ENCODE measurements at regions not wholly inside any gene's neighbourhood (a gene's known extent, or its start where the extent isn't known, plus 50 kb on each side); places are given as distances from the start of the nearest gene placed in this dataset.

GRCh38 chr3:127457546-127458145, 132.9 kb downstream of the TPRA1 start:
- DNase-seq, result no peak

DNA sequence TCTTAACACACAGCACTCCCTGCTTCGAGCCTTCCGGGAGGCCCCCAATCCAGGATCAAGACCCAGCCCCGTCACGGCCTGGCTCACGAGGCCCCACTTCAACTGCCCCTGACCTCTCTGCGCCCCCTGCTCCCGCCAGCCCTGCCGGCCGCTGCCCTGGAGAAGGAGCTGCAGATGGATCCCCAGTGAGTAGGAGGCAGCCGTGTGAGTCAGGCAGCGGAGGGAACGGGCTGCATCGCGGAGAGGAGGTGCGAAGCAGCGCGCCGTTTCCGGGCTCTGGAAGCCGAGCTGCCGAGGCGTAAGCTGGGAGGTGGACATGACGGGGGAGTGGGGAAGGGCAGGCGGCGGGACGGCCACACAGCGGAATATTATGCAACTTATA, 133.4 kb downstream of the TPRA1 start:
- no peak for DNase-seq

- no peak for DNase-seq
Measured at GRCh38 chr3:127456471-127457093, 134.0 kb downstream of the TPRA1 start.

DNA sequence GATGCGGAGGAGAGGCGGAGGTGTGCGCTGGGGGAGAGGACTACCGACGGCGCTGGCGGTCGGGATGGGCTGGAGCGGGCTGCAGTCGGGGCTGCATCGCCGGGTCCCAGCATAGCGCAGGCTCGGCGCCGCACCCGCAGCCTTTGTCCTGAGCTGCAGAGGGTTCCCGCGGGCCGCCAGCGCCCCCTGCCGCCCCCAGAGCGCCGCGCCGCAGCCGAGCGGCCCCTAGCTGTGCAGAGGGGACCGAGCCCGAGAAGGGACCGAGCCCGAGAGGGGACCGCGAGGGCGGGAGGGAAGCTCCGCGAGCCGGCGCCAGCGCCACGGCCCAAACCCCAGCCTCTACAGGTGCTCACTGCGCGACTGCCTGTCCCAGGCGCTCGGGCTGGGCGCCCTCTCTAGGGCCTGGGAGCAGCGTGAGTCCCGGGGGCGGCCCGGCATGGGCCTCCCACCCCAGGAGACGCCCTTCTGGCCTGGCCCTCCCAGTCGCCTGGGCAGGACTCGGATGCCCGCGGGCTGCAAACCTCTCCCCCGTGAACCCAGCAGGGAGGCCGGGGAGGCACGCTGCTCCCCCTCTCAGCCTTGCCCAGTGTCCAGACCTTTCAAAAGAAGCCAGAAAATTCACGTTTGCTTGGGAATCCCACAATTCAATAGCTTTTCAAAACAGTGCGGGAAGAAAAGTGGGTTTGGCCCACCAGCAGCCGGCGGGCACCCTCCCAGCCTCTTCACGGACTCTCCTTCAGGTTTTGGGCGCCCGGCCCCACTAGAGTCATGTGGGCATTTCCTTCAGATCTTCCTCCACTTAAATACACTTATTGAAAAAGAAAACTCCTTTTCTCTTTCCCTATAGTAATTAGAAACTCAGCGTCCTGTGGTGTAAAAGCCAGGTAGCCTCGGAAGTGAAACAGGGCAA, 134.7 kb downstream of the TPRA1 start:
- no peak for DNase-seq

DNA sequence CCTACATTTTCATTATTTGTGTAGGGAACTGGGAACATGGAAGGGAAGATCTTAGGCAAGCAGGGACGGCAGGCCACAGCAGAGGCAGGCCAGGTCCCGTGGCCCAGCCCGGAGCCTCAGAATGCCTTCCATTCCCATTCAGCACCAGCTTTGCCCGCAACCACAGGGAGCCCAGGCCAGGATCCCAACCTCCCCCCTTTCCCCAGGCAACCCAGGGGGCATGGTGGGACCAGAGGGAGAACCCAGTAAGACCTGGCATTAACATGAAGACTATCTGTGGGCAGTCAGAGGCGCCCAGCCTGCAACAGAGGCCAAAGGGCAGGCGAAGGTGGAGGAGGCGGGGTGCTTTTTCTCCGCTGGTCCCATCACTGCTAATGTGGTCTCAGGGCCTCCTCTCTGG, 135.6 kb downstream of the TPRA1 start:
- no peak for DNase-seq

- DNase-seq, result no peak
Measured at GRCh38 chr3:127454051-127454450, 136.5 kb downstream of the TPRA1 start.

DNA sequence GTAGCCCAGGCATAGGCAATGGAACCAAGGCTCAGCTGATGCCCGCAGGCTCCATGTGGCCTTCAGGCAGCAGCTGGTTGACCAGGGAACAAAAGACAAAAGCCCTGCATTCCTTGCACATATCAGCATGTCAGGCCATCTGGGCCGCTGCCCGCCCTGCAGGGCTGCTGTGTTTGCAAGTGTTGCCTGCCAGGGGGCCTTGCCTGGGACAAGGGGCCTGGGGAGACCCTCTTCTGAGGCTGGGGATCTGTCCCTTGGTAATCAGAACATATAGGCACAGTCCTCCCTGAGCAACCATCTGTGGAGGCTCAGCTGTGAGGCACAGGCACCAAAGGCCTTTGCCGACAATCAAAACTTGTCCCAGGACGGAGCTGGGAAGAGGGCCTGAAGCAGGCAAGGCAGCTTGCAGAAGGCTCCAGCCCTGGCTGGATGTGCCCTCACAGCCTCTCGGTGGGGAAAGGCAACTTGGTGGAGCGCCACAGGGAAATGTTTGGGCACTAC, 138.2 kb downstream of the TPRA1 start:
- DNase-seq, result no peak

DNA sequence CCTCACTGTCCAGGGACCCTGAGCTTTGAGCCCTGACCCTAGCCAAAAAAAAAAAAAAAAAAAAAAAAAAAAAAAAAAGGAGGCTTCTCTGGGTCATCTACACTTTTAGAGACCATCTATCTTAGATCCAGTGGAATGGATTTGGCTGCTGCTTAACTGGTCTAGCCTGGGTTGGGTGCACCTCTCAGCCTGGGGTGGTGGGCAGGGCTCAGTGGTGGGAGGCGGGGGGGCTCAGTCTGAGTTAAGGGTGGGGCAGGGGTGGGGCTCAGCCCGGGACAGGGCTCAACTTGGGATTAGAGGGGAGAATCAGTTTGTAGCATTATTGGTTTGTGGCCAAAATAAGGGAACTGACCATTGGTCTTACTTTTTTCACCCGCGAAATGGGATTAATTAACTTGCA, 139.2 kb downstream of the TPRA1 start:
- DNase-seq, result no peak

DNA sequence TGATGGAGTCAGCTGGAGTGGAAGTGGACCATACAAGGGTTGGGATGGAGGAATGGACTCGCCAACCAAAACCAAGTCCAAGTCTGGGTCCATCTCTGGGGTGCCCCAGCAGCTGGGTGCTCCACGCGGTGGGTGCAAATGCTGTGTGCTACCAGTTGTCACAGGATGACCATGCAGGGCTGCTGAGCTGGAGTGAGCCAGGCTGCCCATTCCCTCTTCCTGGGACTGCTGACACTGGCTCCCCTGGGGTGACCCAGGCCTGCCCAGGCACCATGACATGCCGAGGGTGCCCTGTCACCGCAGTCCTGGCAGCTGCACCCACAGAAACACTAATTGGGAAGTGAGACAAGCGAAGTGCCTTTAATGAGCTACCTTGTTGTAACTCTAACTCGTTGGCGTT, 140.2 kb downstream of the TPRA1 start:
- no peak for DNase-seq

DNA sequence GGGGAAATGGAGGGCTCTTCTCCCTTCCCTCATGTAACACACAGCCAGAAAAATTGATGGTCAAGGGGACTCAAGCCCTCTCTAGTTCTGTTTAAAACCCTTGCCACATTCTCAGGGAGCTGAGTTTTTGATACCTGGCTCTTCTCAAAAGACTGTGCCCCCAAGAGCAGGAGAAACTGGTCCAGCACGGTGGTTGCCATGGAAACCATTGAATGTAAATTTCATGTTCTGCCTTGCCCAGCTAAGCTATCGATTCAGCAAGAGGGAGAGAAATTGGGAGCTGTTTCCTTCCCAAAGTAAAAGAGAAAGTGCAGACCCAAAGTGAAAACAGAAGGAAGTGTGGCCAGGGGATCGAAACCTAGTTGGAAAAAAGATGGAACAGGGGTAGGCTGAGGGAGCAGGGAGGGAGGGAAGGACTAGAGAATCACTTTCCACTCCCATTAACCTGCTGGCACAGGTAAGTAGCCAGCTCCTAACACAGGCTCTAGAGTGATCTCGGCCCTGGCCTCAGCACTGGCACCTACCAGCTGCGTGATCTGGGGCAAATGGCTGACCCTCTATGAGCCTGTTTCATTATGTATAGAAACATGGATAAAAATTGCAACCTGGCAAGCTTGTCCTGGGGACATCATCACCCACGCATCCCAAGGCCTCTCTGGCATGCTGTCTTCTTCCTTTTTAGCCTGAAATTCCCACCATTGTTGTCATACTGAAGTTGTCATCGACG, 140.9 kb downstream of the TPRA1 start:
- DNase-seq, result no peak

GRCh38 chr3:127448671-127449070, 141.9 kb downstream of the TPRA1 start:
- no peak for DNase-seq

DNA sequence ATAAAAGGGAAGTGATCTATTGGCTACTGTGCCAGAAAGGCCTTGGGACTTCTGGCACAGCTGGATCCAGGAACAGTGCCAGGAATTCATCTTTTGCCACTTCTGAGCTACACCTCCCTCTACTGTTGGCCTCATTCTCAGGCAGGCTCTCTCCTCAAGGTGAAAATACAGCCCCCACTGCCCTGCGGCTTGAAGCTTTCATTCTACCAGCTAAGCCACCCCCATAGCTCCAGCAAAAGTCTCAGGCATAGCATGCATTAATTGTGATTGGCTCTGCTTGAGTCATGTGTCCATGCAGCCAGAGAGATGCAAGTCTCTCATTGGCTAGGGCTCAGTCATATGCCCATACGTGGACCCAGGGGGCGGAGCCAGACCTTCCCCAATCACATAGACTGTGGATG, 142.4 kb downstream of the TPRA1 start:
- no peak for DNase-seq

DNA sequence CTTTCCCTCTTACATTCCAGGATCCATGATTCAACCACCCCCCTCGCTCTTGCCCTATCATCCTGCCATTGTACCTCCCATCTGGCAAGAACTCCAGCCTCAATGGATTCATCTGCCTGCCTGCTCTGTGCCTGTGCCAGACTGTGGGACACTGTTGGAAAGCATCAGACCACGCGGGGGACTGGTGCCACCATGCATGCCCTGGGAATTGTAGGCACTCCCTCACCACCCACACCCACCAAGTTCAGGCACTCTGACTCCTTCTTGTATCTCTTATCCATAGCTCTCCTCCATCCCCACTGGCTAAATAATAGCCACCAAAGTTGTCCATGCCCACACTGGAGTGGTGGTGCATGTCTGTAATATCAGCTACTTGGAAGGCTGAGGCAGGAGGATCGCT, 143.8 kb downstream of the TPRA1 start:
- no peak for DNase-seq

DNA sequence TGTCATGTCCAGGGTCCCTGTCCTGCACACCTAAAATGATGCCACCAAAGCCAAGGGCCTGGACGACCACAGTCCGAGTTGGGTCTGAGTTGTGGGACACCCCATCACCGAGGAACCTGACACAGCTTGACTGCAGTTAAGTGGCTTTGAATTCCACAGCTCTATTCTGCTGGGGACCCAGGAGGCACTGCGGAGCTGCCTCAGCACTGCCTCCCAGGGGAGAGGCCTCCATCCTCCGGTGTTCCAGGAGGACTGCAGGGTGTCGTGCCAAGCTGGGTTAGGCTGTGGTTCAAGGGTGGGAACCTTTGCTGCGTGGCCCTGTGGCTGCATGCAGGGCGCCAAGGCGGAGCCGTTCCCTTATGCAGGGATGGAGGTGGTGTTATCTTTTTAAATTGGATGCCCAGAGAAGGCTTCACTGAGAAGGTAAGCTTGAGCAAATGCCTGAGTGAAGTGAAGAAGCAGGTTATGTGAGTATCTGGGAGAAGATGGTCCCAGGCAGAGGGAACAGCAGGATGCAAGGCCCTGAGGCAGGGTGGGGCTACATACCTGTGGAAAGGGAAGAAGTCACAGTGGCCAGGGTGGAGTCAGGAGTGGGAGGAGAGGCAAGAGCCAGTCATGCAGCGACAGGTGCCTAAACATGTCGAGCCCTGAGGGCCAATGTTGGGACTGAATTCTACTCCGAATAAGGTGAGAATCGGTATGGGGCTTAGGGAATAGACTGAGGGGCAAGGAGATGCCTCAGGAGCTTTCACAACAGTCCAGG, 144.8 kb downstream of the TPRA1 start:
- DNase-seq, result no peak

GRCh38 chr3:127444761-127445160, 145.8 kb downstream of the TPRA1 start:
- no peak for DNase-seq

DNA sequence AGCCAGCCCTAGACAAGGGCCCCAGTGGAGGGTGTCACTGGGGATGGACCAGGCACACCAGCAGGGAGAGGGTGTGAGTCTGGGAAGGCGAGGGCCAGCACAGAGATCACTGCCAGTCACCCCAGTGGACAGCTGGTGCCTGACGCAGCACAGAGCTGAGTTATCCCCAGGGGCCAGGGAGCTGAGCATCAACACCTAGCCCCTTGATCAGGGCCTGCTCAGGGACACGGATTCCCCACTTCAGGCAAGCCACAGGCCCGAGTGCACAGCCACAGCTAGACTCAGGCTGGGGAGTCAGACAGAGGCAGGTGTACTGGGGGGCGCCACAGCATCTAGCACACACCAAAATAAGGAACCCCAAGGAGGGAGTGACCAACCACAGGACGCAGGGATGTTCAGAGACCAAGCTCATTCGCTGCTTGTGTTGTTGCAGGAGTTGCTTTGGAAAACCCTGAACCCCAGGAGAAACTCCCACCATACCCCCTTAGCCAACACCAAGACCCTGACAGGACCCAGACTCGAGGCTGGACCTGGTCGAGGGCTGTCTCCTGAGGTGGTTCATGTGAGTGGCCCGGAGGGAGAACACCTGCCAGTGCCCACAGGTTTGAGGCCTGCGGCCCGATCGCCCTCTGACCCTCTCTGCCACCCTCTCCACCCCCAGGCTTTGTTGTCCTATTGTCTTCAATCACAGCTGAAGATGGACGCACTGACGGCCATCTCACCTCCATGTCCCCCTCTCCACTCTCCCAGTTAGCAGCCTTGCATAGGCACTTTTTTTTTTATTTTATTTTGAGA, 146.8 kb downstream of the TPRA1 start:
- DNase-seq, result no peak

DNA sequence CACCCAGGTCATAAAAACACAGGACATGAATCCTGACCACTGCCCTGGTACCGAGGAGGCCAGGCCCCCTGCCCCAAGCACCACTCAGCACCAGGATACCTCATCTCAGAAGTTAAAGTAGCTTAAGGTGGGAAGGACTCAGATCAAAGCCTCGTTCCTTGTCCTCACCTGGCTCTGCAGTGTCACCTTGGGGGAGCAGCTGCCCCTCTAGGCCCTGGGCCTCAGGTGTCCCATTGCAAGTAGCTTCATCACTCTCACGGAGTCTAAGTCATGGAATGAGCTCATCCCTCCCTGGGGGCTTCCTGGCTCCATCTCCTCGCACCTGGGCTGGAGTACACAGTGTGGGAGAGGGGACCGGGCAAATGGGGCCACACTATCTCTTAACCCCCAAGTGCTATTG, 148.0 kb downstream of the TPRA1 start:
- no peak for DNase-seq

DNA sequence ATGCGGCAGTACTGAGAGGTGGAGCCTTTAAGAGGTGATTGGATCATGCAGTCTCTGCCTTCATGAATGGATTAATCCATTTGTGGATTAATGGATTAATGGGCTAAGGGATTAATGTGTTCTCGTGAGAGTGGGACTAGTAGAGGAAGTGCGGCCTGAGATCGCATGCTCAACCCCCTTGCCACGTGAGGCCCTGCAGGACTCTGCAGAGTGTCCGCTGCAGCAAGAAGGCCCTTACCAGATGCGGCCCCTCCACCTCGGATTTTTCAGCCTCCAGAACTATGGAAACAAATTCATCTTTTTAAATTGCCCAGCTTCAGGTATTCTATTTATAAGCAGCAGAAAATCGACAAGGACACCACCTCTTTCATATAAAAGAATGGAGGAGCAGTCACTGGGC, 148.8 kb downstream of the TPRA1 start:
- no peak for DNase-seq

DNA sequence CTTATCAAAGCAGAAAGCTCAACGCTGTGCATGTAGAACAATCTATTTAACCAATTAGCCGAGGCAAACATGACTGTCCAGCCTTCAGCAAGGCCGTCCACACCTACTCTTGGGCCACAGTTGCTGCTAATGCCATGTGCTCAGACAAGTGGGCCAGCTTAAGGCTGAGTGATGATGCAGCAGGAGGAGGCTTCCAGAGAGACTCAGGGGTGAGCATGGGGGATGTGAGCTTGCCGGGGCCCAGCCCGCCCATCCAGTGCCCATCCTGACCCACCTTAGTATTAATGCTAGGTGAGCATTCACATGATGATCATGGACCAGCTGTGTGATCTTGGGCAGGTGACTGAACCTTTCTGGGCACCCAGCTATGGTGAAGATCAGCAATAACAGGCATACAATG, 150.1 kb downstream of the TPRA1 start:
- no peak for DNase-seq

DNA sequence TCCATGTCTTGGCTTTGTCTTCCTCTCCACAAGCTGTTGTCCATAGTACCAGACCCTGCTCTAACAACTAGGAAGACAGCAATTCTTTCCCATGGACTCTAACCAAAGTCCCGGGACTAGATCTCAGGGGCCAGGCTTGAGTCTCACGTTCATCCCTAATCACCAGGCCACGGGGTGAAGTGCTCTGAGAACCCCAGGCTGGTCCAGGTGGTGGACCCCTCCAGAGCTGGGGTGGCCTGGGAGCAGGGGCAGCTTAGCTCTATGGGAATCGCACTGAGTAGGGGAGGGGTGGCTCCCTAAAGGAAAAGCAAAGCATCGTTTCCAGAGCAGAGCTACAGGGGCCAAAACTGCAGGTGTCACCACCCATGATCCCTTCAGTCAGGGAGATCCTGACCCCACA, 150.9 kb downstream of the TPRA1 start:
- no peak for DNase-seq

GRCh38 chr3:127438951-127439350, 151.1 kb upstream of the PRR20G start:
- DNase-seq, result no peak

DNA sequence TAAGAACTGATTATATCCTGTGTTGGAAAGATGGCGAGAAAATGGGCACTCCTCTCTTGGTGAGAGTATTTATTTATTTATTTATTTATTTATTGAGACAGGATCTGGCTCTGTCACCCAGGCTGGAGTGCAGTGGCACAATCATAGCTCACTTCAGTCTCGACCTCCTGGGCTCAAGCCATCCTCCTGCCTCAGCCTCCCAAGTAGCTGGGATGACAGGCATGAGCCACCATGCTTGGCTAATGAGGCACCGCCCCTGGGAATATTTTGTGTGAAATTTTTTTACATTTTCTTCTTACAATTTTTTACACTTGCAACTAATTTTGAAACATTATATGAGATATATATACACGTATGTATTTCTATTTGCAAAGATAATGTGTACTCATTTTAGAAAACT, 150.5 kb upstream of the PRR20G start:
- no peak for DNase-seq
